SK-N-SH treated with all-trans-retinoic acid at 6 μM for 48 hours (cell line): ENCODE measurements at regions not wholly inside any gene's neighbourhood (a gene's known extent, or its start where the extent isn't known, plus 50 kb on each side); places are given as distances from the start of the nearest gene placed in this dataset.

Experiments
- ATAC-seq: fragments of 200-7000 bp; cut with Tn5 transposase; 3 replicates; pipeline ENCODE4 v1.9.1; 2020; ENCODE audit warnings: mild to moderate bottlenecking, moderate library complexity
- ARNTL ChIP-seq: fragments of 450-650 bp; formaldehyde crosslinking; IDR thresholded peaks from 2 replicates; pipeline ENCODE4 v1.5.0; 2020; ENCODE audit warnings: low read depth, mild to moderate bottlenecking, moderate library complexity, borderline replicate concordance
- BACH2 ChIP-seq: fragments of 250-450 bp; sonication (Bioruptor Pico); IDR thresholded peaks from 2 replicates; pipeline ENCODE4 v1.9.0; 2021; ENCODE audit warnings: mild to moderate bottlenecking, borderline replicate concordance
- CSDC2 ChIP-seq: fragments of 250-450 bp; sonication (Bioruptor Pico); IDR thresholded peaks from 2 replicates; pipeline ENCODE4 v1.5.0; 2020; ENCODE audit warnings: mild to moderate bottlenecking, moderate library complexity
- ESRRG ChIP-seq: fragments of 250-450 bp; sonication (Bioruptor Pico); IDR thresholded peaks from 2 replicates; pipeline ENCODE4 v1.6.1; 2021; ENCODE audit warnings: mild to moderate bottlenecking
- GLIS3 ChIP-seq: fragments of 250-450 bp; sonication (Bioruptor Pico); IDR thresholded peaks from 2 replicates; pipeline ENCODE4 v1.5.0; 2020; ENCODE audit warnings: mild to moderate bottlenecking, moderate library complexity
- ISL1 ChIP-seq: fragments of 250-450 bp; sonication (Bioruptor Pico); IDR thresholded peaks from 2 replicates; pipeline ENCODE4 v2.1.2; 2022; ENCODE audit warnings: mild to moderate bottlenecking, moderate library complexity
- OSR1 ChIP-seq: fragments of 250-450 bp; sonication (Bioruptor Pico); IDR thresholded peaks from 2 replicates; pipeline ENCODE4 v1.8.0; 2022; ENCODE audit warnings: moderate library complexity, mild to moderate bottlenecking, inconsistent platforms
- PPARA ChIP-seq: fragments of 250-450 bp; sonication (Bioruptor Pico); IDR thresholded peaks from 2 replicates; pipeline ENCODE4 v1.5.0; 2020; ENCODE audit warnings: mild to moderate bottlenecking, borderline replicate concordance
- RARB ChIP-seq: fragments of 250-450 bp; sonication (Bioruptor Pico); IDR thresholded peaks from 2 replicates; pipeline ENCODE4 v1.8.0; 2021; ENCODE audit warnings: mild to moderate bottlenecking, moderate library complexity
- SNAI2 ChIP-seq: fragments of 250-450 bp; sonication (Bioruptor Pico); IDR thresholded peaks from 2 replicates; pipeline ENCODE4 v1.5.0; 2020; ENCODE audit warnings: mild to moderate bottlenecking, moderate library complexity
- TCF4 ChIP-seq: fragments of 250-450 bp; sonication (Bioruptor Pico); IDR thresholded peaks from 2 replicates; pipeline ENCODE4 v1.8.0; 2021; ENCODE audit warnings: mild to moderate bottlenecking, moderate library complexity, borderline replicate concordance
- ZC3H10 ChIP-seq: fragments of 250-450 bp; sonication (Bioruptor Pico); IDR thresholded peaks from 2 replicates; pipeline ENCODE4 v1.5.1; 2021; ENCODE audit warnings: mild to moderate bottlenecking, moderate library complexity
- ZFP3 ChIP-seq: fragments of 250-450 bp; sonication (Bioruptor Pico); IDR thresholded peaks from 2 replicates; pipeline ENCODE4 v1.5.0; 2020; ENCODE audit warnings: mild to moderate bottlenecking, moderate library complexity
- ZFP30 ChIP-seq: fragments of 450-650 bp; formaldehyde crosslinking; IDR thresholded peaks from 2 replicates; pipeline ENCODE4 v1.5.0; 2022; ENCODE audit warnings: mild to moderate bottlenecking, moderate library complexity
- ZNF565 ChIP-seq: fragments of 450-650 bp; formaldehyde crosslinking; conservative IDR thresholded peaks from 2 replicates; pipeline ENCODE4 v1.5.0; 2020; ENCODE audit warnings: low read depth, mild to moderate bottlenecking, moderate library complexity
- ZNF70 ChIP-seq: fragments of 450-650 bp; formaldehyde crosslinking; IDR thresholded peaks from 2 replicates; pipeline ENCODE4 v1.5.0; 2020; ENCODE audit warnings: mild to moderate bottlenecking, moderate library complexity
- ZNF8 ChIP-seq: fragments of 450-650 bp; formaldehyde crosslinking; IDR thresholded peaks from 2 replicates; pipeline ENCODE4 v1.5.0; 2020; ENCODE audit warnings: mild to moderate bottlenecking, moderate library complexity
- TF ChIP-seq, protein P1 (sequence below): fragments of 250-450 bp; sonication (Bioruptor Pico); IDR thresholded peaks from 2 replicates; pipeline ENCODE4 v1.5.0; 2020; ENCODE audit warnings: mild to moderate bottlenecking, moderate library complexity
- TF ChIP-seq, protein P2 (sequence below): fragments of 250-450 bp; sonication (Bioruptor Pico); IDR thresholded peaks from 2 replicates; pipeline ENCODE4 v1.8.0; 2020; ENCODE audit warnings: mild to moderate bottlenecking, moderate library complexity, borderline replicate concordance
- TF ChIP-seq, protein P3 (sequence below): fragments of 250-450 bp; sonication (Bioruptor Pico); IDR thresholded peaks from 2 replicates; pipeline ENCODE4 v1.5.1; 2021; ENCODE audit warnings: mild to moderate bottlenecking, moderate library complexity
- TF ChIP-seq, protein P4 (sequence below): fragments of 250-450 bp; sonication (Bioruptor Pico); IDR thresholded peaks from 2 replicates; pipeline ENCODE4 v1.5.1; 2020; ENCODE audit warnings: low read depth, mild to moderate bottlenecking, moderate library complexity
- TF ChIP-seq, protein P5 (sequence below): fragments of 250-450 bp; sonication (Bioruptor Pico); IDR thresholded peaks from 2 replicates; pipeline ENCODE4 v1.8.0; 2021; ENCODE audit warnings: low read depth, mild to moderate bottlenecking, moderate library complexity, borderline replicate concordance

DNA sequence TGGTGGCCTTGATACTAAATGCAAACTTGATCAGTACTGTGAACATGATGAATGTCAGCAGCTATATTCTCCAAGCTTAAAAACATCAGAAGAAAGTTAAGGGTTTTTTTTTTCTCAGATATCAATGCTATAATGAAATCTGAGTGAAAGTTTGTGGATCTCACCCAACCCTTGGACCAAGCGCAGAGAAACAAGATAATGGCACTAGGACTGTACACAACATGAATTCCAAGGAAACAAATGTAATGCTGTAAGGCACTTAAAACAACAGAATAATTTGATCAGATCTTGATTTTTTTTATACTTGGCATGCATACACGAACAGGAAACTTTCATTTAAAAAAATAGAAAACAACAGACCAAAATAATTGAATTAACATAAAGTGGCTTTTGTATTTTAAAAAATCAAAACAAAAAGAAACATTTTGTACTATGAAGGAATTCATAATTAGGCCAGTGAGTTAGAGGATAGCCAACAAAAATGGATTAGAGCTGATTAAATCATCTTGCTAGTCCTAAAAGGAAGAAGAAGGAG, 1154.0 kb upstream of the EYS start (continued):
- TF ChIP-seq, protein P1, sequence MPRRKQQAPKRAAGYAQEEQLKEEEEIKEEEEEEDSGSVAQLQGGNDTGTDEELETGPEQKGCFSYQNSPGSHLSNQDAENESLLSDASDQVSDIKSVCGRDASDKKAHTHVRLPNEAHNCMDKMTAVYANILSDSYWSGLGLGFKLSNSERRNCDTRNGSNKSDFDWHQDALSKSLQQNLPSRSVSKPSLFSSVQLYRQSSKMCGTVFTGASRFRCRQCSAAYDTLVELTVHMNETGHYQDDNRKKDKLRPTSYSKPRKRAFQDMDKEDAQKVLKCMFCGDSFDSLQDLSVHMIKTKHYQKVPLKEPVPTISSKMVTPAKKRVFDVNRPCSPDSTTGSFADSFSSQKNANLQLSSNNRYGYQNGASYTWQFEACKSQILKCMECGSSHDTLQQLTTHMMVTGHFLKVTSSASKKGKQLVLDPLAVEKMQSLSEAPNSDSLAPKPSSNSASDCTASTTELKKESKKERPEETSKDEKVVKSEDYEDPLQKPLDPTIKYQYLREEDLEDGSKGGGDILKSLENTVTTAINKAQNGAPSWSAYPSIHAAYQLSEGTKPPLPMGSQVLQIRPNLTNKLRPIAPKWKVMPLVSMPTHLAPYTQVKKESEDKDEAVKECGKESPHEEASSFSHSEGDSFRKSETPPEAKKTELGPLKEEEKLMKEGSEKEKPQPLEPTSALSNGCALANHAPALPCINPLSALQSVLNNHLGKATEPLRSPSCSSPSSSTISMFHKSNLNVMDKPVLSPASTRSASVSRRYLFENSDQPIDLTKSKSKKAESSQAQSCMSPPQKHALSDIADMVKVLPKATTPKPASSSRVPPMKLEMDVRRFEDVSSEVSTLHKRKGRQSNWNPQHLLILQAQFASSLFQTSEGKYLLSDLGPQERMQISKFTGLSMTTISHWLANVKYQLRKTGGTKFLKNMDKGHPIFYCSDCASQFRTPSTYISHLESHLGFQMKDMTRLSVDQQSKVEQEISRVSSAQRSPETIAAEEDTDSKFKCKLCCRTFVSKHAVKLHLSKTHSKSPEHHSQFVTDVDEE: no peak
- no peak for TF ChIP-seq ARNTL (CRISPR knock-in tag)
- TF ChIP-seq ZNF565 (CRISPR knock-in tag): no peak
- no peak for TF ChIP-seq BACH2
- TF ChIP-seq, protein P2, sequence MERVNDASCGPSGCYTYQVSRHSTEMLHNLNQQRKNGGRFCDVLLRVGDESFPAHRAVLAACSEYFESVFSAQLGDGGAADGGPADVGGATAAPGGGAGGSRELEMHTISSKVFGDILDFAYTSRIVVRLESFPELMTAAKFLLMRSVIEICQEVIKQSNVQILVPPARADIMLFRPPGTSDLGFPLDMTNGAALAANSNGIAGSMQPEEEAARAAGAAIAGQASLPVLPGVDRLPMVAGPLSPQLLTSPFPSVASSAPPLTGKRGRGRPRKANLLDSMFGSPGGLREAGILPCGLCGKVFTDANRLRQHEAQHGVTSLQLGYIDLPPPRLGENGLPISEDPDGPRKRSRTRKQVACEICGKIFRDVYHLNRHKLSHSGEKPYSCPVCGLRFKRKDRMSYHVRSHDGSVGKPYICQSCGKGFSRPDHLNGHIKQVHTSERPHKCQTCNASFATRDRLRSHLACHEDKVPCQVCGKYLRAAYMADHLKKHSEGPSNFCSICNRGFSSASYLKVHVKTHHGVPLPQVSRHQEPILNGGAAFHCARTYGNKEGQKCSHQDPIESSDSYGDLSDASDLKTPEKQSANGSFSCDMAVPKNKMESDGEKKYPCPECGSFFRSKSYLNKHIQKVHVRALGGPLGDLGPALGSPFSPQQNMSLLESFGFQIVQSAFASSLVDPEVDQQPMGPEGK (CRISPR knock-in tag): no peak
- no peak for TF ChIP-seq SNAI2 (CRISPR knock-in tag)
- no peak for TF ChIP-seq PPARA

DNA sequence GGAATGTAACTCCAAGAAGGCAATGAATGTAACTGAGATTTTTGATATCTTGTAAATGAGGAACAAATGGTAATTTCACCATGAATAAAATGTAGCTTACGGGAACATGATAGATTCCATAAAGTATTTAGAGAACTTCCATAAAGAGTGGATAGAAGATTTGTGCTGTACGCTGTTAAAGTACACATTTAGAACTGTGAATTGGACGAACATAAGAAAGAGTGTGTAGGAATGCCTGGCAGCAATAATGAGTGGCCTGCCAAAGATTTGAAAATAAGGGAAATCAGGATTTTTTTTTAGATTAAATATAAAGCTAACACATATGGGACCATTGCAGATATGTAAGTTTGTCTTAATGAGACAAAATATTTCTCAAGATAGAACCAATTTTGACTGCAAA, 1153.3 kb upstream of the EYS start:
- no peak for TF ChIP-seq ARNTL (CRISPR knock-in tag)
- TF ChIP-seq PPARA: no peak
- TF ChIP-seq ISL1: no peak
- no peak for TF ChIP-seq ZNF8 (CRISPR knock-in tag)
- TF ChIP-seq ZNF70 (CRISPR knock-in tag): no peak
- TF ChIP-seq ZC3H10: no peak
- no peak for TF ChIP-seq GLIS3
- no peak for TF ChIP-seq OSR1 (CRISPR knock-in tag)
- no peak for TF ChIP-seq ZFP30 (CRISPR knock-in tag)
- no peak for ATAC-seq

DNA sequence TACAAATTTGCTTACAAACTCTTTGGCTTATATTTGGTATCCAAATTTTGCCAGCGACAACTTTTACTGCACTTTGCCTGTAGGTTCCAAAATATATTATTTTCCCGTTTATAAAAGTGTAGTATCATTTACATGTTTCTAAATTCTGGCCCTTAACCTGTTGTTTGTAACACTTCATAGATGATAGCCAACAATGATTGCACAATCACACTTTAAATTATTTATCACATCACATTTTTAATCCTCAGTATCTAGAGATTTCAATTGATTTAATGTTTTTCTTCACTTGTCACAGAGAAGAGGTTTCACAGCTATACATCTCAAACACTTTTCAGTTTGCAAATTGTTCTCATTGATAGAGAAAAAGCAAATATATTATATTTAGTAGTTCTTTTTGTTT, 1151.2 kb upstream of the EYS start:
- ATAC-seq: no peak

DNA sequence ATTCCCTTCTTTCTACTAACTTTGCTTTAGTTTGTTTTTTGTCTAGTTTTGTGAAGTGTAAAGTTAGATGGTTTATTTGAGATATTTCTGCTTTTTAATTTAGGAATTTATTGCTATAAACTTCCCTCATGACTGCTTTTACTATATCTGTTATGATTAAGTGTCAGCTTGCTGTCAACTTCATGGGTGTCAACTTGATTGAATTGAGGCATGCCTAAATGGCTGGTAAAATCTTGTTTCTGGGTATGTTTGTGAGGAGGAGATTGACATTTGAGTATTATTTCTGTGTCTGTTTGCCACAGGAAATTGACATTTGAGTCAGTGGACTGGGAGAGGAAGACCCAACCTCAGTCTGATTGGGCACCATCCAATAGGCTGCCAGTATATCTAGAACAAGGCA, 1147.0 kb upstream of the EYS start:
- TF ChIP-seq ZFP30 (CRISPR knock-in tag) (no peak), ISL1 (no peak), ESRRG (CRISPR knock-in tag) (no peak), TCF4 (CRISPR knock-in tag) (no peak), ZFP3 (no peak), BACH2 (no peak), CSDC2 (CRISPR knock-in tag) (no peak), RARB (CRISPR knock-in tag) (no peak), ZC3H10 (no peak), SNAI2 (CRISPR knock-in tag) (no peak)
- TF ChIP-seq, protein P3, sequence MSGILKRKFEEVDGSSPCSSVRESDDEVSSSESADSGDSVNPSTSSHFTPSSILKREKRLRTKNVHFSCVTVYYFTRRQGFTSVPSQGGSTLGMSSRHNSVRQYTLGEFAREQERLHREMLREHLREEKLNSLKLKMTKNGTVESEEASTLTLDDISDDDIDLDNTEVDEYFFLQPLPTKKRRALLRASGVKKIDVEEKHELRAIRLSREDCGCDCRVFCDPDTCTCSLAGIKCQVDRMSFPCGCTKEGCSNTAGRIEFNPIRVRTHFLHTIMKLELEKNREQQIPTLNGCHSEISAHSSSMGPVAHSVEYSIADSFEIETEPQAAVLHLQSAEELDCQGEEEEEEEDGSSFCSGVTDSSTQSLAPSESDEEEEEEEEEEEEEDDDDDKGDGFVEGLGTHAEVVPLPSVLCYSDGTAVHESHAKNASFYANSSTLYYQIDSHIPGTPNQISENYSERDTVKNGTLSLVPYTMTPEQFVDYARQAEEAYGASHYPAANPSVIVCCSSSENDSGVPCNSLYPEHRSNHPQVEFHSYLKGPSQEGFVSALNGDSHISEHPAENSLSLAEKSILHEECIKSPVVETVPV (CRISPR knock-in tag): no peak
- TF ChIP-seq, protein P4, sequence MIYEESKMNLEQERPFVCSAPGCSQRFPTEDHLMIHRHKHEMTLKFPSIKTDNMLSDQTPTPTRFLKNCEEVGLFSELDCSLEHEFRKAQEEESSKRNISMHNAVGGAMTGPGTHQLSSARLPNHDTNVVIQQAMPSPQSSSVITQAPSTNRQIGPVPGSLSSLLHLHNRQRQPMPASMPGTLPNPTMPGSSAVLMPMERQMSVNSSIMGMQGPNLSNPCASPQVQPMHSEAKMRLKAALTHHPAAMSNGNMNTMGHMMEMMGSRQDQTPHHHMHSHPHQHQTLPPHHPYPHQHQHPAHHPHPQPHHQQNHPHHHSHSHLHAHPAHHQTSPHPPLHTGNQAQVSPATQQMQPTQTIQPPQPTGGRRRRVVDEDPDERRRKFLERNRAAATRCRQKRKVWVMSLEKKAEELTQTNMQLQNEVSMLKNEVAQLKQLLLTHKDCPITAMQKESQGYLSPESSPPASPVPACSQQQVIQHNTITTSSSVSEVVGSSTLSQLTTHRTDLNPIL (CRISPR knock-in tag): no peak
- TF ChIP-seq, protein P2 (CRISPR knock-in tag): no peak
- TF ChIP-seq, protein P5, sequence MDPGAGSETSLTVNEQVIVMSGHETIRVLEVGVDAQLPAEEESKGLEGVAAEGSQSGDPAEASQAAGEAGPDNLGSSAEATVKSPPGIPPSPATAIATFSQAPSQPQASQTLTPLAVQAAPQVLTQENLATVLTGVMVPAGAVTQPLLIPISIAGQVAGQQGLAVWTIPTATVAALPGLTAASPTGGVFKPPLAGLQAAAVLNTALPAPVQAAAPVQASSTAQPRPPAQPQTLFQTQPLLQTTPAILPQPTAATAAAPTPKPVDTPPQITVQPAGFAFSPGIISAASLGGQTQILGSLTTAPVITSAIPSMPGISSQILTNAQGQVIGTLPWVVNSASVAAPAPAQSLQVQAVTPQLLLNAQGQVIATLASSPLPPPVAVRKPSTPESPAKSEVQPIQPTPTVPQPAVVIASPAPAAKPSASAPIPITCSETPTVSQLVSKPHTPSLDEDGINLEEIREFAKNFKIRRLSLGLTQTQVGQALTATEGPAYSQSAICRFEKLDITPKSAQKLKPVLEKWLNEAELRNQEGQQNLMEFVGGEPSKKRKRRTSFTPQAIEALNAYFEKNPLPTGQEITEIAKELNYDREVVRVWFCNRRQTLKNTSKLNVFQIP (CRISPR knock-in tag): no peak
- TF ChIP-seq, all 23 proteins: peak for 0
- ATAC-seq: no peak

More for the DNA sequence above, 1151.2 kb upstream of the EYS start:
- TF ChIP-seq ZFP30 (CRISPR knock-in tag) (no peak), ZNF8 (CRISPR knock-in tag) (no peak), ZC3H10 (no peak), CSDC2 (CRISPR knock-in tag) (no peak), SNAI2 (CRISPR knock-in tag) (no peak), GLIS3 (no peak), PPARA (no peak)
- TF ChIP-seq, protein P2 (CRISPR knock-in tag): no peak
